GM23338 (cell line): ENCODE measurements at regions not wholly inside any gene's neighbourhood (a gene's known extent, or its start where the extent isn't known, plus 50 kb on each side); places are given as distances from the start of the nearest gene placed in this dataset.

ENCODE experiments used
- CREB1 ChIP-seq: fragments of 250-450 bp; sonication (Bioruptor Pico); IDR thresholded peaks from 2 replicates; pipeline ENCODE4 v1.5.0; 2020; ENCODE audit warnings: low read depth, mild to moderate bottlenecking, moderate library complexity
- EZH2 ChIP-seq: fragments of 200-600 bp; sonication (generic); IDR thresholded peaks from one replicate; pipeline ENCODE4 v1.8.0; 2017; ENCODE audit warnings: antibody characterized with exemption, mild to moderate bottlenecking, low read depth; ENCODE audit not compliant: unreplicated experiment
- EZH2phosphoT487 ChIP-seq: fragments of 200-600 bp; sonication (generic); IDR thresholded peaks from one replicate; pipeline ENCODE4 v1.8.1; 2018; ENCODE audit warnings: antibody characterized with exemption; ENCODE audit not compliant: unreplicated experiment
- JUNB ChIP-seq: IDR thresholded peaks from one replicate; pipeline ENCODE4 v1.6.1; 2016; ENCODE audit warnings: antibody characterized with exemption; ENCODE audit not compliant: unreplicated experiment
- POLR2AphosphoS5 ChIP-seq: IDR thresholded peaks from 2 replicates; pipeline ENCODE4 v1.6.1; 2016; ENCODE audit warnings: antibody characterized with exemption, low read depth
- ZNF331 ChIP-seq: fragments of 250-450 bp; sonication (Bioruptor Pico); IDR thresholded peaks from 2 replicates; pipeline ENCODE4 v1.5.0; 2020; ENCODE audit warnings: low read depth, mild to moderate bottlenecking, moderate library complexity
- TF ChIP-seq, protein P1 (sequence below), 2 experiments: fragments of 200-600 bp in 1 of 2; sonication (generic) in 1 of 2; conservative IDR thresholded peaks; 2 replicates each; pipeline versions ENCODE4 v1.5.1 to v1.6.1; 2016 to 2017; ENCODE audit warnings: antibody characterized with exemption in 2 of 2, low read depth in 2 of 2, mild to moderate bottlenecking in 2 of 2, moderate library complexity in 1 of 2
- TF ChIP-seq, protein P2 (sequence below): IDR thresholded peaks from one replicate; pipeline ENCODE4 v1.6.1; 2018; ENCODE audit warnings: antibody characterized with exemption; ENCODE audit not compliant: unreplicated experiment

DNA sequence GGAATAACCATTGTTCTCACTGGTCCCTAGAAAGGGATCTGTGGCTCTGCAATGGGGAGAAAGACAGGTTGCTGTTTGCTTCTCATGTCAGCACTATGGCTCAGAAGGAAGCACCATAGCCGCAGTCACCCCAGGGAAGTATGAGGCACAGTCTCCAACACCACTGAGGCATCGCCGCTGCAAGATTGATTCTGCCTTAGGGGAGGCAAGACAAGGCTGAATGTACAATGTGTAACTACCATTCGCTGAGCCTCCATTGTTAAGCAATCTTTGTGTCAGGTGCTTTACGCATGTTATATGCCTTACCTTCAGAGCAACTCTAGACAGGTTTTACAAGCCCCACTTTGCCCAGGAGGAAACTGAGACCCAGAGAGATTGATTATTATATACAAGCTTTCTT lies 100.7 kb upstream of the KCNMB2 start:
- TF ChIP-seq EZH2phosphoT487 (no peak), EZH2 (no peak), POLR2AphosphoS5 (no peak), JUNB (no peak), CREB1 (CRISPR knock-in tag) (no peak), ZNF331 (CRISPR knock-in tag) (no peak)
- TF ChIP-seq, protein P1, sequence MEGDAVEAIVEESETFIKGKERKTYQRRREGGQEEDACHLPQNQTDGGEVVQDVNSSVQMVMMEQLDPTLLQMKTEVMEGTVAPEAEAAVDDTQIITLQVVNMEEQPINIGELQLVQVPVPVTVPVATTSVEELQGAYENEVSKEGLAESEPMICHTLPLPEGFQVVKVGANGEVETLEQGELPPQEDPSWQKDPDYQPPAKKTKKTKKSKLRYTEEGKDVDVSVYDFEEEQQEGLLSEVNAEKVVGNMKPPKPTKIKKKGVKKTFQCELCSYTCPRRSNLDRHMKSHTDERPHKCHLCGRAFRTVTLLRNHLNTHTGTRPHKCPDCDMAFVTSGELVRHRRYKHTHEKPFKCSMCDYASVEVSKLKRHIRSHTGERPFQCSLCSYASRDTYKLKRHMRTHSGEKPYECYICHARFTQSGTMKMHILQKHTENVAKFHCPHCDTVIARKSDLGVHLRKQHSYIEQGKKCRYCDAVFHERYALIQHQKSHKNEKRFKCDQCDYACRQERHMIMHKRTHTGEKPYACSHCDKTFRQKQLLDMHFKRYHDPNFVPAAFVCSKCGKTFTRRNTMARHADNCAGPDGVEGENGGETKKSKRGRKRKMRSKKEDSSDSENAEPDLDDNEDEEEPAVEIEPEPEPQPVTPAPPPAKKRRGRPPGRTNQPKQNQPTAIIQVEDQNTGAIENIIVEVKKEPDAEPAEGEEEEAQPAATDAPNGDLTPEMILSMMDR (conservative IDR thresholded peaks at IDR 0.05; ENCODE audit: low read depth in 2 of 2), result no peak
- TF ChIP-seq, protein P2, sequence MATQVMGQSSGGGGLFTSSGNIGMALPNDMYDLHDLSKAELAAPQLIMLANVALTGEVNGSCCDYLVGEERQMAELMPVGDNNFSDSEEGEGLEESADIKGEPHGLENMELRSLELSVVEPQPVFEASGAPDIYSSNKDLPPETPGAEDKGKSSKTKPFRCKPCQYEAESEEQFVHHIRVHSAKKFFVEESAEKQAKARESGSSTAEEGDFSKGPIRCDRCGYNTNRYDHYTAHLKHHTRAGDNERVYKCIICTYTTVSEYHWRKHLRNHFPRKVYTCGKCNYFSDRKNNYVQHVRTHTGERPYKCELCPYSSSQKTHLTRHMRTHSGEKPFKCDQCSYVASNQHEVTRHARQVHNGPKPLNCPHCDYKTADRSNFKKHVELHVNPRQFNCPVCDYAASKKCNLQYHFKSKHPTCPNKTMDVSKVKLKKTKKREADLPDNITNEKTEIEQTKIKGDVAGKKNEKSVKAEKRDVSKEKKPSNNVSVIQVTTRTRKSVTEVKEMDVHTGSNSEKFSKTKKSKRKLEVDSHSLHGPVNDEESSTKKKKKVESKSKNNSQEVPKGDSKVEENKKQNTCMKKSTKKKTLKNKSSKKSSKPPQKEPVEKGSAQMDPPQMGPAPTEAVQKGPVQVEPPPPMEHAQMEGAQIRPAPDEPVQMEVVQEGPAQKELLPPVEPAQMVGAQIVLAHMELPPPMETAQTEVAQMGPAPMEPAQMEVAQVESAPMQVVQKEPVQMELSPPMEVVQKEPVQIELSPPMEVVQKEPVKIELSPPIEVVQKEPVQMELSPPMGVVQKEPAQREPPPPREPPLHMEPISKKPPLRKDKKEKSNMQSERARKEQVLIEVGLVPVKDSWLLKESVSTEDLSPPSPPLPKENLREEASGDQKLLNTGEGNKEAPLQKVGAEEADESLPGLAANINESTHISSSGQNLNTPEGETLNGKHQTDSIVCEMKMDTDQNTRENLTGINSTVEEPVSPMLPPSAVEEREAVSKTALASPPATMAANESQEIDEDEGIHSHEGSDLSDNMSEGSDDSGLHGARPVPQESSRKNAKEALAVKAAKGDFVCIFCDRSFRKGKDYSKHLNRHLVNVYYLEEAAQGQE, result no peak
